ENCODE measurements at regions not wholly inside any gene's neighbourhood (a gene's known extent, or its start where the extent isn't known, plus 50 kb on each side); places are given as distances from the start of the nearest gene placed in this dataset.

DNA sequence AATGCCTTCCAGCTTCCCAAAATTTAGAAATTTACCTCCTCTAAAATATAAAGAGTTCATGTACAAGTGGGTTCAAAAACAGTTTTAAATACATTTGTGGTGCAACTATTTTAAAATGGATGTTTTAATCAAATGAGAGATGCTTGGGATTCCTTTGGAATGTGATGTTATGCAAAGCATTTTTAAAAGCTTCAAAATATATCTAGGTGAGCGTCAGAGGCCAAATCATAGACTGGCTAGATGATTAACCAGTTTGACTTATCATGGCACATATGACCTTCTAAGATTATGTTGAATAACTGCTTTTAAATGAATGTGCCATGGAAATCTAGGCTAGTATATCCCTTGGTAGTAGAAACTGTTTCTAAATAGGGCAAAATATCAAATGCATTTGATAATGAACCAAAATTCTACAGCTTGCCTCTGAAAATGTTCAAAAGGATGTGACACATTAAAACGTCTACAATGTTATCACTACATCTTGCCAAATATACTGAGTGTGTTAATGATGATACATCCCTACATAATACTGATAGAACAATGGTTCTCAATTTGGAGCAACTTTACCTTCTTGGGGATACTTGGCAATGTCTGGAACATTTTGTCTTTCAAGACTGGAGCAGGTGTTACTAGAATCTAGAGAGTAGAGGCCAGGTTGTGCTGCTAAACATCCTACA lies 650.9 kb upstream of the ADGRL2 start:
- DNase-seq (ENCODE audit: low spot score), result no peak

DNA sequence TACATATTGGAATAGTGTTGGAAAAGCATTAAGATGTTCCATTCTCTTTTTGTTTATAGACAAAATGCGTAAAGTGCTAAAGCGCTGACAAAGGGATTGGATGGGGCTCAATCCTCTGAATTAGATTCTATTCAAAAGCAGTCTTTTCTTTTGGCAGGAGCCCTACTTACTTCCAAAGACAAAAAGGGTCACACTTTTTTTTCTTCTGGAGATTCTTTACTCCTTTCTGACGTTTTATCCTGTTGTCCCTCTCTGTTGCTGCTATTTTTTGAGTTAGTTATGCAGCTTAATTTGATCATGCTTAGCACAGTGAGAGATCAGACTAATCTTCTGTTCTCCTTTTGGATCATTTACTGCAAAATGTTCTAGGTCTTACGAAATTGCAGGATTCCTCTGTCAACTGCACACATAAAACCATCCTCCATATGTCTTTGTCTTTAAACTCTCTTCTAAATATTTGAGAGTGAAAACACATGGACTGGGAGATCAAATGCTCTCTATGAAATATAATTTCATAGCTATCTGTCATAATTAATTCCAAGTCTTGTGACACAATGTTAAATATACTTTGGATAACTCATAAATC lies 656.4 kb upstream of the ADGRL2 start:
- DNase-seq (ENCODE audit: low spot score), result no peak

DNA sequence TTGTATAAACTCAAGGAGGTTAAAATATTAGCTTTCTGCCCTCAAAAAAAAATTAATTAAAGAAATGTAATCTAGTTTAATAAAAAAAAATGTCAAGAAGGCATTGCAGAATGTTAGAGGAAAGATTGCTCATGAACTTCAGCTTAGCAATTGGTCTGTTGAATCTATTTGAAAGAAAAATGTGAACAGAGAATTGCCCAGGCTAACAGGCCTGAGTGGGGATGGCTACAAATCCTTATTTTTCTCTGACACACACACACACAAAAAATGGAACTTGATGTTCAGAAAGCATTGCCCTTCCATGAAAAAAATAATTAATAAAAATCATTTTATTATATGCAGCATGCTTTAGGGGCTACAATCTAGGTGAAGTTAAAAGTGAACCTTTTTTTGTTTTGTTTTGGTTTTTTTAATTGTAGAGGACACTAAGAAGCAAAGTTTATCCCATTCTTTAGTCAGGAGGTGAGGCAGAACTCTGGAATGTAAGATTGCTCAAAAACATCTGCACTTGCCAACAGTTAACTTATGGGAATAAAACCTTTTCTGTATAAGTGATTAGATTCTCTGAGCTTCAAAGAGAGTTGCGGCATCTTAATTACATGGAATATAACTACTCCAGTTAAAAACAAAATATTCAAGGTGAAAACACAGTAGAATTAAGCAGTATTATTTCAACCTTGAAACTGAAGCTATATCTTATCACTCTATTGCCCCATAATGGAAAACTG lies 658.5 kb upstream of the ADGRL2 start:
- DNase-seq (ENCODE audit: low spot score), result no peak

DNA sequence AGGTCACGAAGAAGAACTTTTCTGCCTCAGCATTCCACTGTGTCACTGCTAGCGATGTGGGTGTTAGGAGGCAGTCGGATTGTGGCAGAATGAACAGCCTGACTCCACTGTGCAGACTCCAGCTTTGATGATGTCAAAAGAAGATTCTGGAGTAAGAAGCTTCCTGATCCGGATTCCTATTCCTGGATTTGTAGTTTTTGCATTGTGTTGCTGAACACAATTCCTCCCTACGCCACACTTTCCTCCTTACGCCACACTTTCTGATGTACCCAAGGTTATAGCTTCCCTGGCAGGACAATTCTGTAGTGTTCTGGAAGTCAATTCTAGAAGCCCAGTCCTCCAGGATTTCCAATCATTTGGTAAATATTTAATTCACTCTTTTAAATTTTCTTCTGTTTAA lies 665.2 kb upstream of the ADGRL2 start:
- DNase-seq (ENCODE audit: low spot score), result no peak

DNA sequence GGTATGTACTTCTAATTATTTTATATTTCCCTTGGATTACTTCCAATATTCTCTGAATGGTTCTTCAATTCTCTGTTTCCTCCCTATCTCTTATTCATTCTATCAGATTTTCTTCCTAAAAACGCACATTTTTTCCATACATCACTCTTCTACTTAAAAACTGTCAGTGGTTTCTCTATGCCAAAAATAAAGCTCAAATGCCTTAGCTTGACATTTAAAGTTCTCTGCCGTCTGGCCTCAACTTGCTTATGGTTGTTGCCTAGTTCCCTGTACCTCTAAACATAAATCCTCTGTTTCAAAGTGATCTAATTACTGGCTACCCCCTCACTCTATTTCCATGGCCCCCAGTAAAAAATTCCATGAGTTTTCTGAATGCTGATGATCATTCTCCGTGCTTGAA lies 671.0 kb upstream of the ADGRL2 start:
- no peak for DNase-seq (ENCODE audit: low spot score)

DNA sequence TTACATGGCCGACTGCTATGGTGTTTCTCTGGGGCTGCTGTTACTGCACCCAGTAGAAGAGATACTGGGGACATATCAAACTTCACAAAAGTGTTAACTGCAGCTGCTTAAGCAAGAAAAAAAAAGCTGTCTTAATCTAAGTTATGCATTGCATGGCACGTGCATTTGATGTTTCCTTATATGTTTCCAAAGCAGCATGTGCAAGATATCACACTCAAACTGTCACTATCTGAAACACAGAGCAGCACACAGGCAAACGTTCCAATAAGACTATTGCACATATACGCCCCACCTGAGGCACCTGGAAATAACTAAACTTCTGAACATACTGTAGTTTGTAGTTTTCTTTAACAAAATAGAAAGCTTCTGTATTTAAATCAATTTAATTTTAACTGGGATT lies 671.4 kb upstream of the ADGRL2 start:
- DNase-seq (ENCODE audit: low spot score), result no peak

DNA sequence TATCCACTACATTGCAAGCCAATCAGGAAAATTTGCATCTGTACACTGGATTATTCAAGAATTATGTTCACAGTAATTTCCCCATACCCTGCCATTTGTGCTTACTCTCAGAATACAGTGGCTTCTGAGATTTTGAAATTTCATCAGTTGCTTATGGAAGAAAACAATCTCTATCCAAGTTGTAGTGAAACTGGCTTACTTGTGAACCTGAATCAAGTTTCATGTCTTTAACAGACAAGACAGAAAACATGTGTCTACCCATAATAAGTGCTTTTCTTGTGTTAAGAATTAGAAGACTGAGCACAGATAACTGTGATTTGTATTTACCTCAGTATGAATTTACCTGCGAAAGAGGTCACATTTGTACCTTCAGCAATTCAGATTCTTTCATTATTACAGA lies 672.7 kb upstream of the ADGRL2 start:
- no peak for DNase-seq (ENCODE audit: low spot score)

DNA sequence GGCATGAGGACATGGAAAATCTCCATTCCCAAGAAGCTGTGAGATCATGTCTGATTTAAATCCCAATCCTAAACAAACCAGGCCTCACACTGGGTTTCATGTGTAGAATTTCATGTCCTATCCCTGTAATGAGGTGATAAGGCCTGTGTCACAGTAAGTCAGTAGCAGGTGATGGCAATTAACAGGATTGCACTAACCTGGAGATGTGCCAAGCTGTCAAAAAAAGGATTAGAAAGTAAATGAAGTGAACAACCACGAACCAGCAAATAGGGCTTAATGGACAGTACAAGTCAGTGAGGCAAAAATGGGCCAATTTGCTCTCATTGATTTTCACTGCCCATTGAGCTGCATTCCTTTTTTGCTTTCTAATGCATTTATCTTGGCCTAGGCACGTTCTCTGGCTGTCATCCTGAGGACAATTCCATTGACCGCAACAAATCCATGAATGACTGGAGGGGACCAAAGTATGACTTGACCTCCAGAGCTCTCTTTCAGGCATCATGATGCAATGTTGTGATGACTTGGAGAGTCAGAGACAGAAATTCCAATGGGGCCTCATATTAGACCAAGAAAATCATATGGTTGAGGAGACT lies 673.6 kb upstream of the ADGRL2 start:
- DNase-seq (ENCODE audit: low spot score), result no peak

DNA sequence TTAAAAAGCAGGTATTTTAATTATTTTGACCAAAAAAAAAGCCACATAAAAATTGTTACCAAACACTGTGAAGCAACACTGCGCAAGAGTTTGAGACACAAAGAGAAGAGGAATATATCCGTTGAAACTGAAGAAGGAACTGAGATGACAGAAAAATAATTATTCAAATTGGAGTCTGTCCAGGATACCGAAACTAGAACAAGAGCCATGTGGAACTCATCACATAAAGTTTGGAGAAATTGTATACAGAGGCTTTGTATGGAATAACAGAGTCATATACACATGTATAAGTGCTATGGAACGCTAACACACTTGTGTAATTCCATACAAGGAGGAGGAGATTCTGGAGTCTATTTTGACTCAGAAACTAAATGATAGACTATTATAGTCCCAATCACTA lies 675.1 kb upstream of the ADGRL2 start:
- no peak for DNase-seq (ENCODE audit: low spot score)

DNA sequence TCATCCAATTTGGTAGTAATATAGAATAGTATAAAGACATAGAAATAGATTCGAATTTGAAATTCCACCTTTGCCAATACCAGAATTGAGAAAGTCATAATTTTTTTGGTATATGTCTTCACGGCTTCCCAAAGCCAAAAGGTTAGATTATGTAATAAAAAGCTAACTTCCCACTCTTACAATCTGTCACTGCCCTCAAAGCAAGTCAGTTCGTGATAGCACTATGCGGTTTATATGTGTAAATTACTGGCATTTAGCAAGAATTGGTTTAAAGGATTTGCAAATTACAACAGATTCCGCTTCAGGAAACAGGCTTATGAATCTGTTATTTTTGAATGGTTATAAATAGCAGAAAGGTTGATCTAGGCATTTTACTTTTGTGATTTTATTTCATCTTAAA lies 679.4 kb upstream of the ADGRL2 start:
- no peak for DNase-seq (ENCODE audit: low spot score)

DNA sequence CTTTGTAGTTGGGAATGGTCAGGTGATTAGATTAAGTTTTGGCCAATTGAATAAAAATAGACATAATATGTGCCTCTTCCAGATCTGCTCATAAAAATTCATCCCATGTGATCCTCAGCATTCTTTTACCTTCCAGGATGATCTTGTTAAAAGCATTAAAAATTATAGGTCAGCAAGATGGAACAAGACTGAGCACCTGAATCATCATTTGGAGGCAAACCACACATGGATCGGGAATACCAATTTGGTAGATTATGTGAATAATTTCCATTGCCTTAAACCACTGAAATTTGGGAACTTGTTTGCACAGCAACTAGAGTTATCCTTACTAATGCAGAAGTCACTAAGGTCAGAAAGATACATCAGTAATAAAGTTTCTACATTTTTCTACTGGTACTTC lies 681.4 kb upstream of the ADGRL2 start:
- DNase-seq (ENCODE audit: low spot score), result no peak

DNA sequence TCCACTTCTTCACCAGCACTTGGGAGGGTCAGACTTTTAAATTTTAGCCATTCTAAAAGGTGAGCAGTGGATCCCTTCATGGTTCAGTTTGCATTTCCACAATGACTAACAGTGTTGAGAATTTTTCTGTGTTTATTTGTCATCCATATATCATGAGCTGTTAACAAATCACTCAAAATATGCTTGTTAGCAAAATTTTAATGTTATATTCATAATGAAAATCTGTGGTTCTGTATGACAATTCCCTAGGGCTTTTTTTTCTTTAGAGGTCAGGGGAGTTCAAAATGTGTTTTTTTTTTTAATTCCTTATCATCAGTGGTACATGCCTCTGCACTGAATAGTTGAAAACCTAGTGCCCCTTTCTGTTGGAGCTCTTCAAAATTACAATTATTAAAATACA lies 682.2 kb upstream of the ADGRL2 start:
- no peak for DNase-seq (ENCODE audit: low spot score)

DNA sequence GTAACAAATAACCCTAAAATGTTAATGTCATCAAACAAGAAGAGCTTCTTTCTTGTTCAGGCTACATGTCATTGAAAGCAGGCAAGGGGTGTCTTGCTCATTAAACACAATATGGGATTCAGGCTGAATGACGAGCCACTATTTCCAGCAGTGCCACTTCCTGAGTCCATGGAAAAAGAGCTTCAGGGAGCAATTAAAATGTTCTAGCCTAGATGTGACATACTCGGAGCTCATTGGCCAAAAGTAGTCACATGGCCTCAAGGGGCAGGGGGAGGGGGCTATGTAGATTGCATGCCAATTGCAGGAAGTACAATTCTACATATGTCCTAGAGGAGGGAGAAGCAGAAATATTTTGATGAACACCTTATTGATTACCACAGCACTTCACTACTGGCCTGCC lies 685.3 kb upstream of the ADGRL2 start:
- DNase-seq (ENCODE audit: low spot score), result no peak

DNA sequence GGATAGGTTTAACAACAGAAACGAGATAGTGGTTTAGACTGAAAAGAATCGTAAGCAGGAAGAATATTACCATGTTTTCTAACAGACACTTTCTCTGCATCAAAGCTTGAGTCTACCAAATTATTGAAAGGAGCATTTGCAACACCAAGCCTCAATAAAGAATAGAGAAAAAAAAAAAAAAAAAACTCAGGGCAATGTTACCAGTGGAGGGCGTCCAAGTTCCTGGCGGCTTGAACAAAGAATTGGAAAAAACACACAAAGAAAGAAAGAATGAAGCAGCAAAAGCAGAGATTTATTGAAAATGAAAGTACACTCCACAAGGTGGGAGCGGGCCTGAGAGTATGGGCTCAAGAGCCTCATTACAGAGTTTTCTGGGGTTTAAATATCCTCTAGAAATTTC lies 686.5 kb upstream of the ADGRL2 start:
- DNase-seq (ENCODE audit: low spot score), result no peak

DNA sequence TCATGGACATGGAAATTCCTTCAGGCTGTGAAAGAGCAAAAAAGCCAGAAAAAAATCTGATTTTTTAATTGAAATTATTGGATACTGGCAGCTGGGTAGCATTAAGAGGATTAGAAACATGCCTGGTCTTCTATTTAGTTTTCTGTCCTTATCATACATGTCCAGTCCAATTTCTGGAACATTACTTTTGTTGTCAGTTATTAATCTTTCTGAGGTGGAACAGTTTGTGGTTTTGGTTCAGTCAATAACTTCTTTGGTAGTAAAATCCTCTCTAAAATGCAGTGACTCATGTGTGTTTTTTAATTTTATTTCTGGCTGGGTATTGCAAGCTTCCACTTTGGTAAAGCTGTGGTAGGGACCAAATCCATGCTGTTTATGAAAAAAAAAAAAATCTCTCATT lies 687.0 kb upstream of the ADGRL2 start:
- DNase-seq (ENCODE audit: low spot score), result no peak

DNA sequence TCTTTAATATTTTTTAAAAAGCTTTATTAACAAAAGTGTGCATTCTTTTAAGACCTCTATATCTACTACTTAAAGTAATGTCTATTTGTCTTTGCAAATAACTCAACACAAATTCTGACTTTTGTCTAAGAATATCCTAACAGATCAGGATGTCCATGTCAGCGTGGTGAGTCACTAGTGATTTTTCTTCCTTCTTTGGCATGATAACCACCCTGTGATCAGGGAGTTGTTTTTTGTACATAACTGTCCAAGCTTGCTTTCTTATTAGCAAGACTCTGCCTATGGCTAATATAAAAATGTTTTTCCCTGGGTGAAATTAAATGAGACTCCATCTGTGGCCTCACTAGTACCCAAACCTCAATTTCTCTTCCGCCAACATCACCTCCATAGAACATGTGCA lies 688.9 kb upstream of the ADGRL2 start:
- DNase-seq (ENCODE audit: low spot score), result no peak

DNA sequence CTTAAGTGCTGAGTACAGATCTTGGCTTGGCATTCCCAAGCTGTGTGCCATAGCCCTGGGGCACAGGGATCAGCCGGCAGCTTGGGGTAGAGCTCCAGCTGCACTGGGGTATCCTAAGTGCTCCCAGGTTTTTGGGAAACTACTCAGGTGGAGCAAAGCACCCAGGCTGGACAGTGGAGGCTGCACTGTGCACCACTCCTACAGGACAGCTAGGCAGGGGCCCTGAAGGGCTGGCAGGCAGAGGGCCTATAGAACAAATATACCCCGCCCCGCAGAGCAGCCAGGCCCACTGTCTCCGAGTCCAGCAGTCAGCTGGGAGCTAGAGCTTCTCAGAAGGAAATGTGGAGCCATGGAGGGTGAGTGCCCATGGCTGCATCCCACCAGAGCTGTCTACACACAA lies 691.7 kb upstream of the ADGRL2 start:
- DNase-seq (ENCODE audit: low spot score), result no peak

DNA sequence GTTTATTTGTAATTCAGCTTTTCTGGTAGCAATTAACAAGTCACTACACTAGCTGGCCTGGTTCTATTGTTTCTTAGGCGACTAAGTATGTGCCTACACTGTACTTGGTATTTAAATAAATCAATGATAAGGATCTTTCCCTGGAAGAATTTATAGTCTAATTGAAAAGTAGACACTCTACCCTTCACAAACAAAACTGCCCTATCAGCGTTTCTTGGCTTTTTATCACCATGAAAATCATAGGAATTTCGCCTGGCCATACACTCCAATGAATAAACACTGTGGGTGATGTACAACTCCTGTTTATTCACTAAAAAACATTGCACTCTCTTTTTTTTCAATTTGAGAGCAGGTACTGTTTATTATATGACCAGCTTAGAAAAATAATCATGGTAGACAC lies 702.9 kb upstream of the ADGRL2 start:
- DNase-seq (ENCODE audit: low spot score), result no peak

DNA sequence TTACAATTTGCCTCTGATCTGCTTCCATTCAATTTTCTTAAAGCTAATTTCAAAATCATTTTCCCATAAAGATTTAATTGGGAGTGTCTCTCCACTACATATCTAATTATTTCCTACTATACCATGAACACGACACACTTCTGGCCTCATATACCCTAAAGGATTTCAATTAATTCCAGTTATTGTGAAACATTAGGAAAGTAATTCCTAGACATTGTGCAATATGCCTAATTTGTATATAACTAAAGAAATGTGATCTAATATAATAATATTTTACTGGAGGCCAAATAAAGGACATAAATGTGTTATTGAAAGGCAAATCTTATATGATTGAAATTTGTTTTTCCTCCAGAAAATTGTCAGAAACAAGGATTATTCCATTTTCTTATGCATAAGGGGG lies 727.2 kb upstream of the ADGRL2 start:
- DNase-seq (ENCODE audit: low spot score), result no peak

DNA sequence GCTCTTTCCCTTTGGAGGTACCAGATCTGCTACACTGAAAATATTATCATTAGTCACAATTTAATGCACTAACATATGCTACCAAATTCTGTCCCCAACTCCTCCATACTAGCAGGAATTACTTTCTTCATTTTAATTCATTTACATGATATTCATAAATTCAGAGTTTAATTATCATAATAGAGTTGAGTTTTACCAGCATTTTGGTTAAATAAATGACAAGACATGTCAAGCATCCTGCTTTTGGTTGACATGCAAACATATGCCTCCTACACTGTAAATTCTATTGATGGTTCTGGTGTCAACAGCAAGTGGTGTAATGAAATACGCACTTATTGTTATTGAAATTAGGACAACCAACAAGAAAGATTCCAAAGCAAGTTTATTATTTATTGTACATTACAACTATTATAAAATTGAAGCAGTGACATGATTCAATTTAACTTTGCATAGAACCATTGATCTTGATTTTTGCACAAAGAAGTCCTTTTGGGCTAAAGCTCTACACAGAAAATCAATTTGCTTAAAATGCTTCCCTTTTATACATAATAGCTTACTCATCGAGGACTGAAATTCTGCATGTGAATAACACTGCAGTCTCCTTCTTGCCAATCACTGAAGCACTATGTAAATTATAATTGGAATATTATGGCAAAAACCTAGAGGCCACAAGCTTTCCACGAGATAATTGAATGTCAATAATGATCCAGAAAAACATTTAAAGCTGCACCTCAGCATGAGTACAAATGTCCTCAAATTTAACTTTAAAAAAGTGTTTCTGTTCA lies 728.6 kb upstream of the ADGRL2 start:
- no peak for DNase-seq (ENCODE audit: low spot score)

DNA sequence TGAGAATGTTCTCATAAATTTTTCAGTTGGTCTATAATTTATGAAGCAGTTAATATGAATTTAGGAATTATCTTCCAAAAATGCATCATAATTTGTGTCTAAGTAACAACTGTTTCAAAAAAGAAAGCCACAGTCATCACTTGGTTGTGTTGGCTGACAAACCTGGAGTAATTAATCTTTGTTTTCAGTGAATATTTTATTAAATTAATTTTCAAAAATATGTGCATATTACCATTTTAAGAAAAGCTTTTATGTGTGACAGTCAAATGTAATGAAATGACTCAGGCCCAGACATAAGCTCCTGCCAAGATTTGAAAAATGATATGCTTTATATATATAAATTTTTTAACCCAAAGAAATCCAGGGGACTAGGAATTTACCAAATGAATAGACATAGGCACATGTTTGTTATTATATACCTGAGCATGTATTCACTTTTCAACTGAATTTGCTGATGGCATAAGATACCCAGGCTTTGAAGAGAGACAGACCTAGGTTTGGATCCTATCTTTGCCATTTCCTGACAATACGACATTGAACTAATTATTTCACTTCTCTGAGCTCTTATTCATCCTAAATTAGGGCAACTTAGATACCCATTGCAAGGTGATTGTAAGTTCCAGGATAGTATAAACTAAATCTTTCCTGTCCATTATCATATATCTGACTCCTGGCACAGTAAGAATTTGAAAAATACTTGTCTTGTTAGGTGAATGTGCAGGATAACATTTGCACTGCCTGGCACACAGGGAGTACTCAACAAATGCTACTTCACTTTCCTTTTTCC lies 729.5 kb upstream of the ADGRL2 start:
- no peak for DNase-seq (ENCODE audit: low spot score)

DNA sequence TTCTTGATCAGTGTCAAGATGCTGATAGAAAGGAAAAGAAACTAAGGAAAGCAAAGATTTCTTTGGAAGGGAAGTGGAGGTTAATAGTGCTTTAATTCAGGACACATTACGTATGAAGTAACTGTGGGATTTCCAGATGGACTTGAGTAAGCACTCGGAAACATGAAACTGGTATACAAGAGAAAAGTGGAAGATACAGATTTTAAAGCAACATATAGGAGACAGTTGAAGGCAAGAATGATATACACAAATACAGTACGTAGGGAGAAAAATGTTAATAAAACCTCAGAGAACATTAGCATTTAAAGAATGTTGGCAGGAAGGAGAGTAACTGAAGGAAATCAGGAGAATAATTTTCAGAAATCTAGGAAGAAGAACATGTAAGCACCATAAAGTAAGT lies 730.9 kb upstream of the ADGRL2 start:
- no peak for DNase-seq (ENCODE audit: low spot score)

Measured in activated CD4-positive, alpha-beta T cell treated with anti-CD3 and anti-CD28 coated beads, Interleukin-2, Interleukin-4, amounts not matched to agents 100 ng/mL and 50 ng/mL, durations not matched to agents 16 hours and 8 hours (primary cell).